GM23248 (cell line): ENCODE measurements at regions not wholly inside any gene's neighbourhood (a gene's known extent, or its start where the extent isn't known, plus 50 kb on each side); places are given as distances from the start of the nearest gene placed in this dataset.

Source experiments
- DNase-seq: peaks from one replicate; pipeline ENCODE4 v3.0.0-alpha.2; 2015
- H2AFZ ChIP-seq: fragments of 200-600 bp; sonication (generic); 2 replicates; pipeline ENCODE4 v1.6.1; 2016; ENCODE audit warnings: antibody characterized with exemption
- H3F3A ChIP-seq: fragments of 200-600 bp; sonication (generic); 2 replicates; pipeline ENCODE4 v1.6.1; 2016; ENCODE audit warnings: mild to moderate bottlenecking, antibody characterized with exemption, mixed run types; ENCODE audit not compliant: insufficient read depth
- H3K27ac ChIP-seq: fragments of 200-600 bp; sonication (generic); 2 replicates; pipeline ENCODE4 v1.5.1; 2016; ENCODE audit warnings: mild to moderate bottlenecking
- H3K27me3 ChIP-seq: fragments of 200-600 bp; sonication (generic); replicated peaks from 2 replicates; pipeline ENCODE4 v1.6.1; 2016; ENCODE audit warnings: mild to moderate bottlenecking; ENCODE audit not compliant: insufficient read depth
- H3K36me3 ChIP-seq: fragments of 200-600 bp; sonication (generic); 2 replicates; pipeline ENCODE4 v1.6.1; 2016; ENCODE audit warnings: low read depth, mild to moderate bottlenecking
- H3K4me1 ChIP-seq: fragments of 200-600 bp; sonication (generic); 2 replicates; pipeline ENCODE4 v1.6.1; 2016; ENCODE audit warnings: mild to moderate bottlenecking; ENCODE audit not compliant: insufficient read depth
- H3K4me2 ChIP-seq: fragments of 200-600 bp; sonication (generic); one replicate; pipeline ENCODE4 v1.6.1; 2016; ENCODE audit warnings: mild to moderate bottlenecking; ENCODE audit not compliant: unreplicated experiment
- H3K4me3 ChIP-seq: fragments of 200-600 bp; sonication (generic); 2 replicates; pipeline ENCODE4 v1.5.1; 2016; ENCODE audit warnings: mild to moderate bottlenecking
- H3K79me2 ChIP-seq: fragments of 200-600 bp; sonication (generic); 2 replicates; pipeline ENCODE4 v1.6.1; 2016; ENCODE audit warnings: mild to moderate bottlenecking; ENCODE audit not compliant: insufficient read depth
- H3K9ac ChIP-seq: fragments of 200-600 bp; sonication (generic); 2 replicates; pipeline ENCODE4 v1.6.1; 2016; ENCODE audit warnings: mild to moderate bottlenecking
- H3K9me2 ChIP-seq: fragments of 200-600 bp; sonication (generic); 2 replicates; pipeline ENCODE4 v1.6.1; 2016; ENCODE audit warnings: mixed run types, mild to moderate bottlenecking, moderate library complexity; ENCODE audit not compliant: insufficient read depth
- H3K9me3 ChIP-seq: fragments of 200-600 bp; sonication (generic); one replicate; pipeline ENCODE4 v1.6.1; 2017; ENCODE audit warnings: low read depth
- H4K20me1 ChIP-seq: fragments of 200-600 bp; sonication (generic); 2 replicates; pipeline ENCODE4 v1.6.0; 2016; ENCODE audit not compliant: insufficient read depth
- EZH2 ChIP-seq: fragments of 200-600 bp; sonication (generic); IDR thresholded peaks from 2 replicates; pipeline ENCODE4 v1.6.1; 2018; ENCODE audit warnings: antibody characterized with exemption, mild to moderate bottlenecking; ENCODE audit not compliant: insufficient read depth, poor library complexity, severe bottlenecking
- EZH2phosphoT487 ChIP-seq: fragments of 200-600 bp; sonication (generic); IDR thresholded peaks from 2 replicates; pipeline ENCODE4 v1.6.1; 2018; ENCODE audit warnings: antibody characterized with exemption, moderate library complexity, mild to moderate bottlenecking, low read depth; ENCODE audit not compliant: insufficient read depth
- WGBS, 2 experiments: methylation state at CpG; one replicate each; pipeline ENCODE4 v1.1.6; 2015 to 2017; ENCODE audit warnings: low lambda C conversion rate in 2 of 2, low coverage in 1 of 2; ENCODE audit errors: missing lambda C conversion rate in 2 of 2; 5-methylcytosine and 5-hydroxymethylcytosine counted together
- in situ Hi-C: fragments of 300-500 bp; cut with MboI; formaldehyde crosslinking; loops from 2 replicates; pipeline ENCODE4 v1.15.0; 2020

GRCh38 chr2:64262071-64262470, 117.9 kb upstream of the PELI1 start:
- no peak overlapping the region for H3K4me3 ChIP-seq
- no peak overlapping the region for H3K4me2 ChIP-seq
- in situ Hi-C loops, result no loop called here
- no peaks in the 10 kb centered on the region for H3K9me2 ChIP-seq
- peaks cover 13% of the 10 kb centered on the region for H3K4me1 ChIP-seq
- DNase-seq, result no peak
- no peaks in the 10 kb centered on the region for H3F3A ChIP-seq
- no peak for TF ChIP-seq EZH2phosphoT487
- TF ChIP-seq EZH2, result no peak
- H3K9me3 ChIP-seq, result no peaks in the 10 kb centered on the region
- H3K27me3 ChIP-seq, result no peaks in the 10 kb centered on the region
- H3K27ac ChIP-seq, result no peak overlapping the region
- no peak overlapping the region for H3K9ac ChIP-seq
- no peaks in the 10 kb centered on the region for H4K20me1 ChIP-seq
- H2AFZ ChIP-seq, result no peak overlapping the region
- 76 to 79% methylated on average over 3 of the region's 3 CpGs for WGBS, 2 experiments
- H3K36me3 ChIP-seq, result no peaks in the 10 kb centered on the region
- H3K79me2 ChIP-seq, result no peaks in the 10 kb centered on the region

GRCh38 chr2:64262816-64263215, 118.6 kb upstream of the PELI1 start:
- in situ Hi-C loops, result no loop called here
- Histone ChIP-seq H2AFZ (no peak overlapping the region), H4K20me1 (no peaks in the 10 kb centered on the region), H3K27me3 (no peaks in the 10 kb centered on the region), H3K9me2 (no peaks in the 10 kb centered on the region), H3F3A (no peaks in the 10 kb centered on the region), H3K9me3 (no peaks in the 10 kb centered on the region), H3K36me3 (no peaks in the 10 kb centered on the region), H3K79me2 (no peaks in the 10 kb centered on the region), H3K4me2 (peak overlapping the region; percentile 27), H3K4me3 (peak overlapping the region; percentile 41; the same call in 1 of the 2 replicates), H3K27ac (no peak overlapping the region), H3K9ac (no peak overlapping the region), H3K4me1 (peaks cover 19% of the 10 kb centered on the region)
- TF ChIP-seq EZH2 (no peak), EZH2phosphoT487 (no peak)
- DNase-seq, result no peak
- WGBS, 2 experiments, result 94 to 97% methylated on average over 3 of the region's 3 CpGs

DNA sequence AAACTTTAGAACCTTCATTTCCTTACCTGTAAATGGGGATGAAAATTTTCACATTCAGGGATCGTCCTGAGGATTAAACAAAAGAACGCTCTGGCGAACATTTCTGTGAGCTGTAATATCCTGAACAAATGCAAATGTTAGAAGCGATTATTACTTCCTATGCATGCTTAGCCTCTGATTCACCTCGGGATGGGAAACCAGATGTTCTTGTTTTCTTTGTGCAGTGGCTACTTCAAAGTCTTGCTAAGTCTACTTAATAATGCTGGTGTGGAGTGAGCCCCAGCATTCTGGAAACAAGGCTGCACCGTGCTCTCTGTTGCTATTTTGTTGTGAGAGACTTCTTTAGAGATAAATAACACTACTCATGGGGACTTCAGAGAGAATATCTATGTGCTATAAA, 119.1 kb upstream of the PELI1 start:
- no peaks in the 10 kb centered on the region for H4K20me1 ChIP-seq
- TF ChIP-seq EZH2, result no peak
- TF ChIP-seq EZH2phosphoT487, result no peak
- peak; percentile 86 for DNase-seq
- H3K27me3 ChIP-seq, result no peaks in the 10 kb centered on the region
- no peak overlapping the region for H3K9ac ChIP-seq
- in situ Hi-C loops, result no loop called here
- no peaks in the 10 kb centered on the region for H3K9me3 ChIP-seq
- no peaks in the 10 kb centered on the region for H3K9me2 ChIP-seq
- H3K36me3 ChIP-seq, result no peaks in the 10 kb centered on the region
- peak overlapping the region; percentile 41; the same call in 1 of the 2 replicates for H3K4me3 ChIP-seq
- no peaks in the 10 kb centered on the region for H3F3A ChIP-seq
- H3K4me1 ChIP-seq, result peaks cover 24% of the 10 kb centered on the region
- no peak overlapping the region for H3K27ac ChIP-seq
- no peak overlapping the region for H2AFZ ChIP-seq
- H3K79me2 ChIP-seq, result no peaks in the 10 kb centered on the region
- H3K4me2 ChIP-seq, result peak overlapping the region; percentile 27
- WGBS, 2 experiments, result 2 to 4% methylated on average over 6 of the region's 6 CpGs

- no peak overlapping the region for H3K27ac ChIP-seq
These were observed 123.5 kb upstream of the PELI1 start for GRCh38 chr2:64267699-64268098.

More at GRCh38 chr2:64267699-64268098, 123.5 kb upstream of the PELI1 start:
- peaks cover 9% of the 10 kb centered on the region for H3F3A ChIP-seq
- H4K20me1 ChIP-seq, result no peaks in the 10 kb centered on the region
- no peaks in the 10 kb centered on the region for H3K27me3 ChIP-seq
- no peaks in the 10 kb centered on the region for H3K36me3 ChIP-seq
- H3K4me3 ChIP-seq, result no peak overlapping the region
- no peaks in the 10 kb centered on the region for H3K79me2 ChIP-seq
- no peak overlapping the region for H3K9ac ChIP-seq
- no peak for TF ChIP-seq EZH2phosphoT487
- H3K4me2 ChIP-seq, result peak overlapping the region; percentile 25
- no peaks in the 10 kb centered on the region for H3K9me2 ChIP-seq
- H2AFZ ChIP-seq, result no peak overlapping the region
- H3K4me1 ChIP-seq, result peaks cover 29% of the 10 kb centered on the region
- 45 to 47% methylated on average over 1 of the region's 1 CpG for WGBS, 2 experiments
- no peaks in the 10 kb centered on the region for H3K9me3 ChIP-seq
- no peak for DNase-seq
- in situ Hi-C loops, result no loop called here
